ENCODE measurements at regions not wholly inside any gene's neighbourhood (a gene's known extent, or its start where the extent isn't known, plus 50 kb on each side); places are given as distances from the start of the nearest gene placed in this dataset.
"Not testable (repeated sequence)": the region's sequence is repeated elsewhere in the genome, so short reads cannot be mapped to it uniquely, and the experiment has no call there.

- Mint-ChIP-seq H3K27ac (no peak overlapping the region), H3K36me3 (no peaks in the 10 kb centered on the region), H3K4me3 (peak overlapping the region in 1 of 8 donors; percentile 7), H3K9me3 (peaks cover 0 to 5% (median 0%) of the 10 kb centered on the region in 7 donors), H3K27me3 (no peaks in the 10 kb centered on the region), H3K4me1 (no peaks in the 10 kb centered on the region)
- no peak for DNase-seq
- ATAC-seq (ENCODE audit: low read depth in 2 of 2) = no peak
These were observed 582.6 kb upstream of the ACTRT1 start for GRCh38 chrX:128634754-128635153.

- no peaks in the 10 kb centered on the region for H3K36me3 Mint-ChIP-seq
These were observed 571.2 kb upstream of the ACTRT1 start for GRCh38 chrX:128623361-128623760.

DNA sequence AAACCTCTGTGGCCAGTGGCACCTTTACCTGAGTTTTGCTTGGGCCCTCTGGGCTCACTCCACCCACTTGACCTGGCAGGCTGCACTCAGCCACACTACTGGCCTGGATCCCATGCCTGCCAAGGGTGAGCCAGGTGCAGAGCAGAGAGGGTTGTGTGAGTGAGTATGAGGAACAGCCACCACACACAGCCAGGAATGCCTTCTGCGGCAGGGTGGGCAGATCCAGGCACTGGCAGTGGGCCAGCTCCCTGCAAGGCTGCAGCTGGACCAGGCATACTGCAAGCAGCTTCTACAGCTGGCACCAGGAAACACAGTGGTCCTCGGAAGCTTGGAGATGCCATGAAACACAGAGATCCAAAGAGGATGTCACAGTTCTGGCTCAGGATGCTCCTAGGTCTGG is 570.1 kb upstream of the ACTRT1 start:
- H3K4me1 Mint-ChIP-seq = no peaks in the 10 kb centered on the region
- DNase-seq (no peak), ATAC-seq (ENCODE audit: low read depth in 2 of 2) (no peak)
- H3K4me3 Mint-ChIP-seq = no peak overlapping the region
- peaks cover 0 to 5% (median 0%) of the 10 kb centered on the region in 7 donors for H3K9me3 Mint-ChIP-seq
- H3K27me3 Mint-ChIP-seq = no peaks in the 10 kb centered on the region
- H3K27ac Mint-ChIP-seq = no peak overlapping the region
- H3K36me3 Mint-ChIP-seq = no peaks in the 10 kb centered on the region

More at GRCh38 chrX:128623361-128623760, 571.2 kb upstream of the ACTRT1 start:
- H3K4me1 Mint-ChIP-seq = no peaks in the 10 kb centered on the region
- no peaks in the 10 kb centered on the region for H3K27me3 Mint-ChIP-seq
- no peak overlapping the region for H3K4me3 Mint-ChIP-seq
- H3K27ac Mint-ChIP-seq = no peak overlapping the region
- H3K9me3 Mint-ChIP-seq = peaks cover 0 to 4% (median 0%) of the 10 kb centered on the region in 7 donors
- DNase-seq (no peak), ATAC-seq (ENCODE audit: low read depth in 2 of 2) (no peak)

DNA sequence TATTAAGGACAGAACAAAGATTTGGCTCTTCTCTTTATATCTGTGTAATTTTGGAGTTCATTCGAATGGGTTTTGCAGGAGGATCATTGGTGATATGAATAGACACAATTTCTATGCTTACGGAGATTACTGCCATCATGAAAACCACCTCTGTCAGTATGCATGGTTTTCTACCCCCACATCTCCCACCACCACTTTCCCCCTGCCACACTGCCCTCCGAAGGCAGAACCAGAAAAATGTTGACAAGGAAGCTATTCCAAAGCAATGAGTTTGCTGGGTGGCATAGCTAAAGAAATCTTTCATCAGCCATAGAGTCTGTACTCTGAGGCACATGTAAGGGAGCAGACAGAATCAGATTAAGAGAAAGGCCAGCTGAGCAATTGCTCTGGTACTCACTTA is 567.3 kb upstream of the ACTRT1 start:
- DNase-seq (no peak), ATAC-seq (ENCODE audit: low read depth in 2 of 2) (no peak)
- Mint-ChIP-seq H3K27ac (no peak overlapping the region), H3K36me3 (no peaks in the 10 kb centered on the region), H3K9me3 (peaks cover 0 to 6% (median 0%) of the 10 kb centered on the region in 7 donors), H3K4me3 (no peak overlapping the region), H3K4me1 (no peaks in the 10 kb centered on the region), H3K27me3 (no peaks in the 10 kb centered on the region)

- DNase-seq (no peak), ATAC-seq (ENCODE audit: low read depth in 2 of 2) (no peak)
- Mint-ChIP-seq H3K4me3 (no peak overlapping the region), H3K27me3 (no peaks in the 10 kb centered on the region), H3K27ac (no peak overlapping the region), H3K9me3 (peaks cover 0 to 6% (median 0%) of the 10 kb centered on the region in 7 donors), H3K36me3 (no peaks in the 10 kb centered on the region), H3K4me1 (no peaks in the 10 kb centered on the region)
These were observed 564.7 kb upstream of the ACTRT1 start for GRCh38 chrX:128616933-128617332.

DNA sequence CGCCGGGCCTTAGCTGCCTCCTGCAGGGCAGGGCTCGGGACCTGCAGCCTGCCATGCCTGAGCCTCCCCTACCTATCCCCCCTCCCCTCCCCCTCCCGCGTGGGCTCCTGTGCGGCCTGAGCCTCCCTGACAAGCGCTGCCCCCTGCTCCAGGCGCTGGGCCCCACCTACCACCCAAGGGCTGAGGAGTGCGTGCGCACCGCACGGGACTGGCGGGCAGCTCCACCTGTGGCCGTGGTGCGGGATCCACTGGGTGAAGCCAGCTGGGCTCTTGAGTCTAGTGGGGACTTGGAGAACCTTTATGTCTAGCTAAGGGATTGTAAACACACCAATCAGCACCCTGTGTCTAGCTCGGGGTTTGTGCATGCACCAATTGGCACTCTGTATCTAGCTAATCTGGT is 554.6 kb upstream of the ACTRT1 start:
- not testable (repeated sequence) for H3K9me3 Mint-ChIP-seq; H3K27me3 Mint-ChIP-seq; H3K36me3 Mint-ChIP-seq; H3K27ac Mint-ChIP-seq; H3K4me3 Mint-ChIP-seq; DNase-seq; H3K4me1 Mint-ChIP-seq; ATAC-seq (ENCODE audit: low read depth in 2 of 2)

DNA sequence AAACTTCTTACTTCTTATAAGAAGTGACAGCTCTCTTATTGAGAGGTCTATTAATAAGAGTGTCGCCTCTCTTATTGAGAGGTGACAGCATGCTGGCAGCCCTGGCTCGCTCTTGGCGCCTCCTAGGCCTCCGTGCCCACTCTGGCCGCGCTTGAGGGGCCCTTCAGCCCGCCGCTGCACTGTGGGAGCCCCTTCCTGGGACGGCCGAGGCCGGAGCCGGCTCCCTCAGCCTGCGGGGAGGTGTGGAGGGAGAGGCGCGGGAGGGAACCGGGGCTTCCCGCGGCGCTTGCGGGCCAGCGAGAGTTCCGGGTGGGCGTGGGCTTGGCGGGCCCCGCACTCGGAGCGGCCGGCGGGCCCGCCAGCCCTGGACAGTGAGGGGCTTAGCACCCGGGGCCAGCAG is 554.2 kb upstream of the ACTRT1 start:
- H3K4me1 Mint-ChIP-seq; ATAC-seq (ENCODE audit: low read depth in 2 of 2); H3K9me3 Mint-ChIP-seq; DNase-seq; H3K27ac Mint-ChIP-seq; H3K27me3 Mint-ChIP-seq; H3K36me3 Mint-ChIP-seq; H3K4me3 Mint-ChIP-seq: not testable (repeated sequence)

DNA sequence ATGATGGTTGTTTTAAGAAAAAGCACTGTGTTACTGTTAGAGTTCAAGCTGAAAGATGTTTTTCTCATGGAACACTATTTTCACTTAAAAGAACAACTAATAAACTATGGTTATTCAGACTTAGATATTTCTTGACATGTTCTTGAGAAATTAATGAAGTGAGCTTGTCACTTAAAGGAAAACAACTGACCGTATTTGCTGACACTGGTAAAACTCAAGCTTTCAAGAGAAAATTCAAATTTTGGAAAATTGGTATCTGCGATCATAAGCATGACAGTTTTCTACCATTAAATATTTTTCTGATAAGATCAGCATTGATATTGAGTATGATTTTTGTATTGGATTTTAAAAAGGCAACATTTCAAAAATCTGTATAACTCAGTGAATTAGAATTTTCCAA is 549.5 kb upstream of the ACTRT1 start:
- Mint-ChIP-seq H3K4me3 (no peak overlapping the region), H3K27me3 (no peaks in the 10 kb centered on the region), H3K27ac (no peak overlapping the region), H3K4me1 (no peaks in the 10 kb centered on the region), H3K36me3 (no peaks in the 10 kb centered on the region), H3K9me3 (peaks cover 0 to 3% (median 0%) of the 10 kb centered on the region in 7 donors)
- no peak for ATAC-seq (ENCODE audit: low read depth in 2 of 2)
- no peak for DNase-seq

- H3K4me1 Mint-ChIP-seq = no peaks in the 10 kb centered on the region
- DNase-seq (no peak), ATAC-seq (ENCODE audit: low read depth in 2 of 2) (no peak)
- no peaks in the 10 kb centered on the region for H3K27me3 Mint-ChIP-seq
- no peak overlapping the region for H3K4me3 Mint-ChIP-seq
- no peak overlapping the region for H3K27ac Mint-ChIP-seq
- no peaks in the 10 kb centered on the region for H3K36me3 Mint-ChIP-seq
- H3K9me3 Mint-ChIP-seq = peaks cover 0 to 5% (median 3%) of the 10 kb centered on the region in 7 donors
These were observed 547.4 kb upstream of the ACTRT1 start for GRCh38 chrX:128599632-128600031.

- ATAC-seq (ENCODE audit: low read depth in 2 of 2) = no peak
- H3K4me1 Mint-ChIP-seq = no peaks in the 10 kb centered on the region
These were observed 529.8 kb upstream of the ACTRT1 start for GRCh38 chrX:128582036-128582435.

GRCh38 chrX:128581615-128582014 is 529.4 kb upstream of the ACTRT1 start:
- Mint-ChIP-seq H3K36me3 (no peaks in the 10 kb centered on the region), H3K27me3 (no peaks in the 10 kb centered on the region), H3K27ac (no peak overlapping the region), H3K4me1 (no peaks in the 10 kb centered on the region), H3K9me3 (peaks cover 0 to 5% (median 2%) of the 10 kb centered on the region in 7 donors), H3K4me3 (no peak overlapping the region)
- no peak for ATAC-seq (ENCODE audit: low read depth in 2 of 2)
- no peak for DNase-seq

More at GRCh38 chrX:128582036-128582435, 529.8 kb upstream of the ACTRT1 start:
- H3K36me3 Mint-ChIP-seq = no peaks in the 10 kb centered on the region
- H3K4me3 Mint-ChIP-seq = no peak overlapping the region
- H3K27me3 Mint-ChIP-seq = no peaks in the 10 kb centered on the region
- DNase-seq = no peak
- no peak overlapping the region for H3K27ac Mint-ChIP-seq
- peaks cover 0 to 5% (median 2%) of the 10 kb centered on the region in 7 donors for H3K9me3 Mint-ChIP-seq

- Mint-ChIP-seq H3K27me3 (no peaks in the 10 kb centered on the region), H3K4me3 (no peak overlapping the region), H3K4me1 (no peaks in the 10 kb centered on the region), H3K9me3 (peaks cover 0 to 15% (median 9%) of the 10 kb centered on the region in 7 donors), H3K27ac (no peak overlapping the region), H3K36me3 (no peaks in the 10 kb centered on the region)
- no peak for ATAC-seq (ENCODE audit: low read depth in 2 of 2)
- DNase-seq = no peak
These were observed 490.9 kb upstream of the ACTRT1 start for GRCh38 chrX:128543114-128543513.

GRCh38 chrX:128518508-128518907 is 466.3 kb upstream of the ACTRT1 start:
- Mint-ChIP-seq H3K4me3 (no peak overlapping the region), H3K27me3 (no peaks in the 10 kb centered on the region), H3K4me1 (no peaks in the 10 kb centered on the region), H3K36me3 (no peaks in the 10 kb centered on the region), H3K27ac (no peak overlapping the region), H3K9me3 (peaks cover 0 to 3% (median under 1%) of the 10 kb centered on the region in 7 donors)
- no peak for DNase-seq
- no peak for ATAC-seq (ENCODE audit: low read depth in 2 of 2)

DNA sequence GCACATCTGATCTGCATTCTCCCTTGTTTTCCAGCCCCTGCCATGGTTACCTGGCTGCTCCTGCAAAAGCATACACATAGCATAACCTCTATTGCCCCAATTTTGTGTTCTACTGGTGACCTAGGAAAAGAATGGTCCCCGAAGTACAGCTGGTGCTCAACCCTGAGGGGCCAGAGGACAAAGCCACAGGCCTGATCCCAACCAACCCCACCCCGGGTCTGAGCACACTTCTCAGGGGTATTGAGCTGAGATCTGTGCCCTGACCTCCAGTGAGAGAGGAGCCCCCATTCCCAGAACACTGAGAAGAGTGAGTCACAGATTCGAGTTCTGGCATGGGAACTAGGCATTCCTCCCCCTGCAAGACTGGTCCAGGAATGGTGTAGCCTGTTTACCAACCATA is 465.5 kb upstream of the ACTRT1 start:
- H3K4me1 Mint-ChIP-seq = no peaks in the 10 kb centered on the region
- no peaks in the 10 kb centered on the region for H3K36me3 Mint-ChIP-seq
- H3K27ac Mint-ChIP-seq = no peak overlapping the region
- H3K4me3 Mint-ChIP-seq = no peak overlapping the region
- no peak for DNase-seq
- peaks cover 0 to 3% (median 0%) of the 10 kb centered on the region in 7 donors for H3K9me3 Mint-ChIP-seq
- no peaks in the 10 kb centered on the region for H3K27me3 Mint-ChIP-seq
- no peak for ATAC-seq (ENCODE audit: low read depth in 2 of 2)

DNA sequence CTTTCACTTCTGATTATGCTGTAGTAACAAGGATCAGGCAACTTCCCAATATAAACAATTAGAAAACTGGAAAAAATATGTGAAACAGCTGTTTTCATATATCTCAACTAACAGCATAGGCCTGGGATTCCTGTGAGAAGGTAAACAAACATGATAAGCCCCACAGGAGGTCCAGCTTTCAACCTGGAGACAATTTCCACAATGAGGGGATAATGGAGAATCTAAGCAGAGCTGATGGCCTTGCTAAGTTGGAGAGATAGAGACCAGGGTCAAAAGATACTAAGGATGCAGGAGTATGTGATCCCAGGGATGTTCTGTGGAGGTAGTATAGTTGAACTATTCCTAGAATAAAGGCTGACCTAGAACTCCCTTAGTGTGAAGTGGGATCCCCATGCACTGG is 452.3 kb upstream of the ACTRT1 start:
- no peak overlapping the region for H3K27ac Mint-ChIP-seq
- no peaks in the 10 kb centered on the region for H3K4me1 Mint-ChIP-seq
- no peak for ATAC-seq (ENCODE audit: low read depth in 2 of 2)
- H3K4me3 Mint-ChIP-seq = no peak overlapping the region
- H3K27me3 Mint-ChIP-seq = no peaks in the 10 kb centered on the region
- DNase-seq = no peak
- H3K9me3 Mint-ChIP-seq = peaks cover 0 to 3% (median 0%) of the 10 kb centered on the region in 7 donors
- H3K36me3 Mint-ChIP-seq = no peaks in the 10 kb centered on the region

All from naive B cell (primary cell).